HCT116 (cell line): ENCODE measurements at regions not wholly inside any gene's neighbourhood (a gene's known extent, or its start where the extent isn't known, plus 50 kb on each side); places are given as distances from the start of the nearest gene placed in this dataset.

Experiments used
- ATAC-seq: fragments of 200-7000 bp; cut with Tn5 transposase; 2 replicates; pipeline ENCODE4 v1.9.1; 2020; ENCODE audit warnings: mild to moderate bottlenecking, moderate library complexity
- BruUV-seq: library from RNA; stranded (reverse); fragments of 400-500 nt; replicated peaks from 2 replicates; lab custom pipeline; 2021; lab: Mats Ljungman, UMichigan
- CTCF ChIA-PET: fragments of 300-600 bp; sonication (Branson Sonifier 250); formaldehyde crosslinking; loops from one replicate; lab custom pipeline; 2021; ENCODE audit warnings: antibody characterized with exemption; lab: Charles Lee
- POLR2A ChIA-PET: fragments of 300-600, 350-600 bp; sonication (Branson Sonifier 250); formaldehyde crosslinking; loops from one replicate; lab custom pipeline; 2021; ENCODE audit warnings: antibody characterized with exemption; lab: Charles Lee
- RAD21 ChIA-PET, 2 experiments: fragments of 300-600 bp; sonication (Branson Sonifier 250); formaldehyde crosslinking; loops; one replicate each; lab custom pipeline; 2023; ENCODE audit warnings: low total read pairs in 2 of 2; ENCODE audit not compliant: uncharacterized antibody in 2 of 2, unreplicated experiment in 2 of 2, low non-redundant PET in 1 of 2; lab: Charles Lee
- DNase-seq: peaks from one replicate; pipeline ENCODE4 v3.0.0-alpha.2; 2010; ENCODE audit warnings: low read depth, low spot score
- H2AFZ ChIP-seq: fragments of 200-600 bp; shearing (Covaris generic), sonication (generic); 2 replicates; pipeline ENCODE4 v1.6.1; 2017; ENCODE audit warnings: low read depth, mixed run types, mixed read lengths, antibody characterized with exemption, low read length; ENCODE audit not compliant: poor library complexity, severe bottlenecking
- H3K27ac ChIP-seq: 2 replicates; pipeline ENCODE4 v1.5.1; 2012; ENCODE audit warnings: low read depth, low read length
- H3K27me3 ChIP-seq: fragments of 200-600 bp; sonication (generic); 2 replicates; pipeline ENCODE4 v1.6.1; 2016; ENCODE audit warnings: mixed run types, low read length, mixed read lengths; ENCODE audit not compliant: insufficient read depth
- H3K36me3 ChIP-seq, 2 experiments: fragments of 200-500 bp in 1 of 2; fragments of 200-600 bp in 1 of 2; sonication (Bioruptor generic) in 1 of 2; sonication (generic) in 1 of 2; 2 replicates each; pipeline versions ENCODE4 v1.5.1 to v1.6.1; 2014 to 2016; ENCODE audit warnings: low read length in 2 of 2, inconsistent platforms in 1 of 2, mixed read lengths in 1 of 2, mixed run types in 1 of 2; ENCODE audit not compliant: insufficient read depth in 2 of 2, control insufficient read depth in 1 of 2
- H3K4me1 ChIP-seq, 2 experiments: fragments of 200-600 bp in 1 of 2; sonication (generic) in 1 of 2; 2 replicates each; pipeline versions ENCODE4 v1.5.1 to v1.6.1; 2012 to 2017; ENCODE audit warnings: low read length in 2 of 2, inconsistent platforms in 1 of 2, mild to moderate bottlenecking in 1 of 2, mixed read lengths in 1 of 2, mixed run types in 1 of 2, moderate library complexity in 1 of 2; ENCODE audit not compliant: insufficient read depth in 2 of 2, control insufficient read depth in 1 of 2
- H3K4me2 ChIP-seq: fragments of 200-600 bp; sonication (generic); 2 replicates; pipeline ENCODE4 v1.6.1; 2017; ENCODE audit warnings: mixed run types, low read length, mixed read lengths
- H3K4me3 ChIP-seq, 2 experiments: fragments of 200-600 bp in 1 of 2; sonication (generic) in 1 of 2; replicated peaks in 1 of 2; 2 replicates each; pipeline ENCODE4 v1.5.1; 2011 to 2016; ENCODE audit warnings: low read length in 2 of 2, control low read depth in 1 of 2, low read depth in 1 of 2, mild to moderate bottlenecking in 1 of 2, mixed read lengths in 1 of 2, mixed run types in 1 of 2
- H3K79me2 ChIP-seq: fragments of 200-600 bp; sonication (generic); 2 replicates; pipeline ENCODE4 v1.6.1; 2017; ENCODE audit warnings: mild to moderate bottlenecking, mixed run types, low read length, moderate library complexity, mixed read lengths; ENCODE audit not compliant: insufficient read depth
- H3K9ac ChIP-seq: fragments of 200-600 bp; sonication (generic); 2 replicates; pipeline ENCODE4 v1.6.1; 2016; ENCODE audit warnings: low read length, mixed read lengths
- H3K9me2 ChIP-seq: fragments of 200-600 bp; sonication (generic), shearing (Covaris generic); 2 replicates; pipeline ENCODE4 v1.6.1; 2017; ENCODE audit warnings: mixed run types, mild to moderate bottlenecking, moderate library complexity; ENCODE audit not compliant: insufficient read depth
- H3K9me3 ChIP-seq, 2 experiments: fragments of 200-500 bp in 1 of 2; fragments of 200-600 bp in 1 of 2; sonication (Bioruptor generic) in 1 of 2; sonication (generic) in 1 of 2; 2 replicates each; pipeline ENCODE4 v1.6.1; 2014 to 2017; ENCODE audit warnings: low read length in 2 of 2, mixed read lengths in 2 of 2, inconsistent platforms in 1 of 2, low read depth in 1 of 2, mild to moderate bottlenecking in 1 of 2, mixed run types in 1 of 2, moderate library complexity in 1 of 2; ENCODE audit not compliant: control insufficient read depth in 1 of 2, insufficient read depth in 1 of 2
- H4K20me1 ChIP-seq: fragments of 200-600 bp; sonication (generic), shearing (Covaris generic); 2 replicates; pipeline ENCODE4 v1.6.1; 2017; ENCODE audit warnings: mixed run types, mild to moderate bottlenecking, moderate library complexity; ENCODE audit not compliant: insufficient read depth
- ATF3 ChIP-seq: IDR thresholded peaks from 2 replicates; pipeline ENCODE4 v1.6.1; 2012
- CBX3 ChIP-seq: IDR thresholded peaks from 2 replicates; pipeline ENCODE4 v1.6.1; 2012; ENCODE audit warnings: low read depth
- CEBPB ChIP-seq: IDR thresholded peaks from 2 replicates; pipeline ENCODE4 v1.6.1; 2012; ENCODE audit warnings: low read depth
- CTCF ChIP-seq, 3 experiments: fragments of 200-600 bp in 1 of 3; sonication (generic) in 1 of 3; IDR thresholded peaks in 2 of 3; conservative IDR thresholded peaks in 1 of 3; 2 replicates each; pipeline ENCODE4 v1.5.1; 2012 to 2017; ENCODE audit warnings: low read depth in 2 of 3, low read length in 2 of 3, antibody characterized with exemption in 1 of 3, borderline replicate concordance in 1 of 3, control low read depth in 1 of 3, mild to moderate bottlenecking in 1 of 3, mixed read lengths in 1 of 3, mixed run types in 1 of 3, moderate library complexity in 1 of 3; ENCODE audit not compliant: insufficient read depth in 1 of 3
- EZH2phosphoT487 ChIP-seq: fragments of 200-600 bp; IDR thresholded peaks from 2 replicates; pipeline ENCODE4 v1.6.1; 2018; ENCODE audit warnings: antibody characterized with exemption, borderline replicate concordance
- JUND ChIP-seq: IDR thresholded peaks from 2 replicates; pipeline ENCODE4 v1.6.1; 2012
- MAX ChIP-seq: IDR thresholded peaks from 2 replicates; pipeline ENCODE4 v1.6.1; 2012
- RAD21 ChIP-seq: IDR thresholded peaks from 2 replicates; pipeline ENCODE4 v1.6.1; 2012; ENCODE audit warnings: low read depth, mild to moderate bottlenecking
- REST ChIP-seq: IDR thresholded peaks from 2 replicates; pipeline ENCODE4 v1.6.1; 2012; ENCODE audit warnings: low read depth
- SIN3A ChIP-seq: IDR thresholded peaks from 2 replicates; pipeline ENCODE4 v1.6.1; 2012; ENCODE audit warnings: low read depth
- SP1 ChIP-seq: IDR thresholded peaks from 2 replicates; pipeline ENCODE4 v1.6.1; 2012; ENCODE audit warnings: low read depth
- SRF ChIP-seq: IDR thresholded peaks from 2 replicates; pipeline ENCODE4 v1.6.1; 2012; ENCODE audit warnings: low read depth
- YY1 ChIP-seq: IDR thresholded peaks from 2 replicates; pipeline ENCODE4 v1.6.1; 2011; ENCODE audit warnings: low read length, low read depth, moderate library complexity, mild to moderate bottlenecking; ENCODE audit not compliant: insufficient replicate concordance; ENCODE audit errors: extremely low read depth
- ZNF274 ChIP-seq: fragments of 200-500 bp; sonication (Bioruptor generic); IDR thresholded peaks from 2 replicates; pipeline ENCODE4 v1.6.1; 2014; ENCODE audit warnings: mild to moderate bottlenecking, low read depth, low read length, inconsistent platforms
- intact Hi-C: fragments of 100-400 bp; cut with micrococcal nuclease; formaldehyde crosslinking; loops from 2 replicates; pipeline ENCODE4 v1.10.0; 2022

GRCh38 chr11:69580529-69580928 is 60.4 kb upstream of the CCND1 start:
- H3K9me2 ChIP-seq: no peaks in the 10 kb centered on the region
- RAD21 ChIA-PET: no interaction called here
- no peak for TF ChIP-seq REST
- TF ChIP-seq, all 23 proteins: peak for 0
- no peaks in the 10 kb centered on the region for H3K9me3 ChIP-seq
- DNase-seq (no peak), ATAC-seq (no peak)
- no peaks in the 10 kb centered on the region for H3K4me1 ChIP-seq
- H3K9ac ChIP-seq: no peak overlapping the region
- H4K20me1 ChIP-seq: no peaks in the 10 kb centered on the region
- no TSS peak for BruUV-seq
- POLR2A ChIA-PET: no interaction called here
- H3K4me2 ChIP-seq: no peak overlapping the region
- CTCF ChIA-PET: no interaction called here
- no peaks in the 10 kb centered on the region for H3K79me2 ChIP-seq
- H2AFZ ChIP-seq: no peak overlapping the region
- no peaks in the 10 kb centered on the region for H3K36me3 ChIP-seq
- H3K27me3 ChIP-seq: no peaks in the 10 kb centered on the region
- no peak overlapping the region for H3K27ac ChIP-seq
- H3K4me3 ChIP-seq: no peak overlapping the region
- intact Hi-C loops: no loop called here

- no peak overlapping the region for H3K4me2 ChIP-seq
- DNase-seq: no peak
- no peak overlapping the region for H3K4me3 ChIP-seq
- intact Hi-C loops: no loop called here
- no peak for ATAC-seq
- CTCF ChIA-PET: no interaction called here
- H3K79me2 ChIP-seq: no peaks in the 10 kb centered on the region
- H3K36me3 ChIP-seq: no peaks in the 10 kb centered on the region
- H3K4me1 ChIP-seq: peaks cover 0 to 9% of the 10 kb centered on the region in 2 experiments; a peak in 2 of 4 replicates
- no peaks in the 10 kb centered on the region for H3K27me3 ChIP-seq
- no peak overlapping the region for H3K9ac ChIP-seq
- no peak overlapping the region for H2AFZ ChIP-seq
- RAD21 ChIA-PET: no interaction called here
- no peaks in the 10 kb centered on the region for H4K20me1 ChIP-seq
- no TSS peak for BruUV-seq
- H3K9me3 ChIP-seq: no peaks in the 10 kb centered on the region
- H3K27ac ChIP-seq: no peak overlapping the region
- POLR2A ChIA-PET: no interaction called here
- no peaks in the 10 kb centered on the region for H3K9me2 ChIP-seq
- TF ChIP-seq JUND: no peak
- TF ChIP-seq ATF3: no peak
- TF ChIP-seq ZNF274: no peak
- no peak for TF ChIP-seq CEBPB
- no peak for TF ChIP-seq CTCF (IDR thresholded peaks at IDR 0.05 in 2 of 3, conservative IDR thresholded peaks at IDR 0.05 in 1 of 3; ENCODE audit: borderline replicate concordance in 1 of 3, insufficient read depth in 1 of 3, low read depth in 2 of 3, low read length in 2 of 3)
- TF ChIP-seq SRF: no peak
- TF ChIP-seq EZH2phosphoT487: no peak
- TF ChIP-seq MAX: no peak
- TF ChIP-seq YY1: no peak
- TF ChIP-seq RAD21: no peak
- no peak for TF ChIP-seq SIN3A
- TF ChIP-seq CBX3: no peak
- TF ChIP-seq SP1: no peak
These were observed 58.0 kb upstream of the CCND1 start for GRCh38 chr11:69582756-69583467.
